DOHH2 (cell line): ENCODE measurements at regions not wholly inside any gene's neighbourhood (a gene's known extent, or its start where the extent isn't known, plus 50 kb on each side); places are given as distances from the start of the nearest gene placed in this dataset.

ENCODE experiments used
- H3F3A ChIP-seq: fragments of 200-600 bp; sonication (generic), shearing (Covaris generic); 2 replicates; pipeline ENCODE4 v1.6.0; 2016; ENCODE audit warnings: antibody characterized with exemption, mild to moderate bottlenecking; ENCODE audit not compliant: control insufficient read depth, insufficient read depth
- H3K27ac ChIP-seq: fragments of 200-600 bp; sonication (generic); 2 replicates; pipeline ENCODE4 v1.5.1; 2014; ENCODE audit warnings: low read depth, mild to moderate bottlenecking, low read length, moderate library complexity
- H3K27me3 ChIP-seq: fragments of 200-600 bp; sonication (generic); 2 replicates; pipeline ENCODE4 v1.6.1; 2014; ENCODE audit warnings: mild to moderate bottlenecking, low read length, mixed read lengths; ENCODE audit not compliant: control insufficient read depth
- H3K36me3 ChIP-seq: fragments of 200-600 bp; sonication (generic); 2 replicates; pipeline ENCODE4 v1.6.1; 2014; ENCODE audit warnings: mild to moderate bottlenecking, low read length, moderate library complexity, mixed read lengths; ENCODE audit not compliant: control insufficient read depth
- H3K4me1 ChIP-seq: fragments of 200-600 bp; sonication (generic); 2 replicates; pipeline ENCODE4 v1.6.1; 2014; ENCODE audit warnings: mild to moderate bottlenecking, low read length, mixed read lengths; ENCODE audit not compliant: control insufficient read depth
- H3K4me2 ChIP-seq: fragments of 200-600 bp; sonication (generic); 2 replicates; pipeline ENCODE4 v1.6.0; 2014; ENCODE audit warnings: mild to moderate bottlenecking, low read length, moderate library complexity
- H3K4me3 ChIP-seq: fragments of 200-600 bp; sonication (generic); 2 replicates; pipeline ENCODE4 v1.5.1; 2014; ENCODE audit warnings: mild to moderate bottlenecking, low read length, mixed read lengths
- H3K79me2 ChIP-seq: fragments of 200-600 bp; sonication (generic); 2 replicates; pipeline ENCODE4 v1.6.1; 2014; ENCODE audit warnings: mild to moderate bottlenecking, low read length, mixed read lengths; ENCODE audit not compliant: control insufficient read depth
- H3K9me2 ChIP-seq: fragments of 200-600 bp; sonication (generic); replicated peaks from 2 replicates; pipeline ENCODE4 v1.6.1; 2014; ENCODE audit warnings: mild to moderate bottlenecking, low read length, mixed read lengths; ENCODE audit not compliant: control insufficient read depth
- H3K9me3 ChIP-seq: fragments of 200-600 bp; sonication (generic); 2 replicates; pipeline ENCODE4 v1.6.1; 2014; ENCODE audit warnings: antibody characterized with exemption, low read length, mixed read lengths; ENCODE audit not compliant: control insufficient read depth, insufficient read depth
- H4K20me1 ChIP-seq: fragments of 200-600 bp; sonication (generic); 2 replicates; pipeline ENCODE4 v1.6.0; 2014; ENCODE audit warnings: low read depth, mild to moderate bottlenecking, antibody characterized with exemption, low read length, moderate library complexity; ENCODE audit not compliant: control insufficient read depth, insufficient read depth
- CTCF ChIP-seq: fragments of 200-600 bp; sonication (generic); IDR thresholded peaks from one replicate; pipeline ENCODE4 v1.5.1; 2014; ENCODE audit warnings: antibody characterized with exemption, mild to moderate bottlenecking, low read depth, low read length; ENCODE audit not compliant: poor library complexity, severe bottlenecking
- EZH2phosphoT487 ChIP-seq: fragments of 200-600 bp; sonication (generic); IDR thresholded peaks from 2 replicates; pipeline ENCODE4 v1.6.1; 2017; ENCODE audit warnings: borderline replicate concordance, mild to moderate bottlenecking, antibody characterized with exemption, low read length, moderate library complexity, mixed read lengths

- Histone ChIP-seq H3K36me3 (no peaks in the 10 kb centered on the region), H3K4me1 (no peaks in the 10 kb centered on the region), H3K4me3 (no peak overlapping the region), H4K20me1 (no peaks in the 10 kb centered on the region), H3K9me3 (no peaks in the 10 kb centered on the region), H3K4me2 (no peak overlapping the region), H3K27me3 (peaks cover 22% of the 10 kb centered on the region), H3K9me2 (no peaks in the 10 kb centered on the region), H3F3A (no peaks in the 10 kb centered on the region), H3K27ac (no peak overlapping the region), H3K79me2 (no peaks in the 10 kb centered on the region)
- TF ChIP-seq EZH2phosphoT487 (no peak), CTCF (no peak)
Observed at GRCh38 chr20:57769756-57770155, 59.9 kb upstream of the PMEPA1 start.

GRCh38 chr20:57768519-57768918 lies 58.7 kb upstream of the PMEPA1 start:
- no peak overlapping the region for H3K27ac ChIP-seq
- H3K4me1 ChIP-seq, result no peaks in the 10 kb centered on the region
- TF ChIP-seq EZH2phosphoT487 (no peak), CTCF (no peak)
- no peak overlapping the region for H3K4me3 ChIP-seq
- no peaks in the 10 kb centered on the region for H4K20me1 ChIP-seq
- no peaks in the 10 kb centered on the region for H3K9me3 ChIP-seq
- H3K79me2 ChIP-seq, result no peaks in the 10 kb centered on the region
- H3K4me2 ChIP-seq, result no peak overlapping the region
- H3K36me3 ChIP-seq, result no peaks in the 10 kb centered on the region
- no peaks in the 10 kb centered on the region for H3K9me2 ChIP-seq
- peaks cover 26% of the 10 kb centered on the region for H3K27me3 ChIP-seq
- no peaks in the 10 kb centered on the region for H3F3A ChIP-seq

- Histone ChIP-seq H3K27me3 (peaks cover 37% of the 10 kb centered on the region), H3K4me2 (no peak overlapping the region), H3K9me3 (no peaks in the 10 kb centered on the region), H3K27ac (no peak overlapping the region), H3K36me3 (no peaks in the 10 kb centered on the region), H3K4me3 (no peak overlapping the region), H3K4me1 (no peaks in the 10 kb centered on the region), H3F3A (no peaks in the 10 kb centered on the region), H4K20me1 (no peaks in the 10 kb centered on the region), H3K79me2 (no peaks in the 10 kb centered on the region), H3K9me2 (no peaks in the 10 kb centered on the region)
- TF ChIP-seq CTCF, result no peak
- TF ChIP-seq EZH2phosphoT487, result no peak
Observed at GRCh38 chr20:57767441-57767840, 57.6 kb upstream of the PMEPA1 start.

DNA sequence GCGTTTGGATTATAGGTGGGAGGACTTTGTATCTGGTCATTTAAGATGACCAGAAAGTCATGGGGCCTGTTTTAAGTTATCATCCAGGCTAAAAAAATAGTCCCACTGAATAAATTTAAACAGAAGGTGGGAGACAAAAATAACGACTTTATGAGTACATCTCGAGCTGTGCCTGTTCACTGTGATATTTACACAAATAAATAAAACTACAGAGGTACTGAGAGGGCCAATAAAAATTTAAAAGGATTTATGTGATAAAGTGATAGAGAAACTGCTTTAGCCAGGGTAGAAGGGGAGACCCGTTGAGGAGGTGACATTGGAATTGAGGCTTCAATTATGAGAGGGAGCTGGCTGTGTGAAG lies 53.4 kb upstream of the PMEPA1 start:
- no peak overlapping the region for H3K27ac ChIP-seq
- no peaks in the 10 kb centered on the region for H3K9me2 ChIP-seq
- peaks cover 33% of the 10 kb centered on the region for H3K27me3 ChIP-seq
- no peaks in the 10 kb centered on the region for H3F3A ChIP-seq
- no peaks in the 10 kb centered on the region for H3K36me3 ChIP-seq
- no peaks in the 10 kb centered on the region for H3K79me2 ChIP-seq
- H3K4me1 ChIP-seq, result no peaks in the 10 kb centered on the region
- no peaks in the 10 kb centered on the region for H4K20me1 ChIP-seq
- H3K4me2 ChIP-seq, result no peak overlapping the region
- TF ChIP-seq CTCF, result no peak
- TF ChIP-seq EZH2phosphoT487, result no peak
- H3K4me3 ChIP-seq, result no peak overlapping the region
- peaks cover 6% of the 10 kb centered on the region; the same call in 1 of the 2 replicates for H3K9me3 ChIP-seq
